Endodermal cell (in vitro differentiated cells): ENCODE measurements at regions not wholly inside any gene's neighbourhood (a gene's known extent, or its start where the extent isn't known, plus 50 kb on each side); places are given as distances from the start of the nearest gene placed in this dataset.

Experiments
- DNase-seq: peaks from one replicate; pipeline ENCODE4 v3.0.0-alpha.2; 2017
- H3K27ac ChIP-seq: 2 replicates; pipeline ENCODE4 v1.5.1; 2013; ENCODE audit warnings: mild to moderate bottlenecking, low read depth, low read length, moderate library complexity
- H3K27me3 ChIP-seq: 2 replicates; pipeline ENCODE4 v1.6.1; 2013; ENCODE audit warnings: mild to moderate bottlenecking, low read length, moderate library complexity; ENCODE audit not compliant: insufficient read depth, control insufficient read depth, poor library complexity, severe bottlenecking
- H3K36me3 ChIP-seq: 2 replicates; pipeline ENCODE4 v1.7.0; 2013; ENCODE audit warnings: mild to moderate bottlenecking, low read length, moderate library complexity; ENCODE audit not compliant: control insufficient read depth, insufficient read depth
- H3K4me1 ChIP-seq: one replicate; pipeline ENCODE4 v1.7.0; 2013; ENCODE audit warnings: low read length; ENCODE audit not compliant: control insufficient read depth, insufficient read depth
- H3K4me3 ChIP-seq: 2 replicates; pipeline ENCODE4 v1.5.1; 2013; ENCODE audit warnings: mild to moderate bottlenecking, low read length, moderate library complexity
- H3K9ac ChIP-seq: 2 replicates; pipeline ENCODE4 v1.6.1; 2013; ENCODE audit warnings: mild to moderate bottlenecking, low read length, moderate library complexity; ENCODE audit not compliant: poor library complexity, severe bottlenecking; ENCODE audit errors: extremely low read depth
- H3K9me3 ChIP-seq: 2 replicates; pipeline ENCODE4 v1.6.1; 2013; ENCODE audit warnings: mild to moderate bottlenecking, low read length, moderate library complexity; ENCODE audit not compliant: control insufficient read depth
- H3K27ac Mint-ChIP-seq: 2 replicates; pipeline ENCODE4 v1.8.0; 2020; ENCODE audit warnings: mixed read lengths
- H3K27me3 Mint-ChIP-seq: 2 replicates; pipeline ENCODE4 v1.8.0; 2021; ENCODE audit warnings: mild to moderate bottlenecking, mixed read lengths; ENCODE audit not compliant: insufficient read depth
- H3K36me3 Mint-ChIP-seq: 2 replicates; pipeline ENCODE4 v1.8.0; 2020; ENCODE audit warnings: low read depth, mixed read lengths
- H3K4me1 Mint-ChIP-seq: 2 replicates; pipeline ENCODE4 v1.8.0; 2020; ENCODE audit warnings: mixed read lengths
- H3K4me3 Mint-ChIP-seq: 2 replicates; pipeline ENCODE4 v1.8.0; 2020; ENCODE audit warnings: mild to moderate bottlenecking, moderate library complexity, mixed read lengths
- H3K9me3 Mint-ChIP-seq: 2 replicates; pipeline ENCODE4 v1.8.0; 2020; ENCODE audit warnings: mild to moderate bottlenecking, mixed read lengths
- CTCF ChIP-seq: fragments of 200-600 bp; sonication (generic); conservative IDR thresholded peaks from 2 replicates; pipeline ENCODE4 v1.5.0; 2021; ENCODE audit warnings: antibody characterized with exemption, mild to moderate bottlenecking
- WGBS, 2 experiments: methylation state at CpG; one replicate each; pipeline versions ENCODE4 v1.1.5 to v1.1.7; 2013; ENCODE audit warnings: missing lambda C conversion rate in 2 of 2, mixed read lengths in 1 of 2; ENCODE audit not compliant: insufficient coverage in 1 of 2, insufficient read length in 1 of 2; 5-methylcytosine and 5-hydroxymethylcytosine counted together

GRCh38 chr4:134425756-134426155 is 224.2 kb upstream of the PABPC4L start:
- H3K27ac ChIP-seq = no peak overlapping the region
- Mint-ChIP-seq H3K36me3 (no peaks in the 10 kb centered on the region), H3K27ac (no peak overlapping the region), H3K27me3 (no peaks in the 10 kb centered on the region), H3K4me1 (no peaks in the 10 kb centered on the region), H3K9me3 (no peaks in the 10 kb centered on the region), H3K4me3 (no peak overlapping the region)
- no peaks in the 10 kb centered on the region for H3K27me3 ChIP-seq
- DNase-seq = no peak
- H3K36me3 ChIP-seq = no peaks in the 10 kb centered on the region
- H3K9ac ChIP-seq = no peak overlapping the region
- H3K4me3 ChIP-seq = no peak overlapping the region
- H3K4me1 ChIP-seq = no peaks in the 10 kb centered on the region
- no peaks in the 10 kb centered on the region for H3K9me3 ChIP-seq
- WGBS, 2 experiments = 0 to 62% methylated on average over 1 to 3 of the region's 3 CpGs
- no peak for TF ChIP-seq CTCF

GRCh38 chr4:134422776-134423175 is 221.2 kb upstream of the PABPC4L start:
- H3K9me3 Mint-ChIP-seq = no peaks in the 10 kb centered on the region
- Histone ChIP-seq H3K4me1 (no peaks in the 10 kb centered on the region), H3K9me3 (no peaks in the 10 kb centered on the region), H3K36me3 (no peaks in the 10 kb centered on the region), H3K27me3 (no peaks in the 10 kb centered on the region), H3K9ac (no peak overlapping the region), H3K27ac (no peak overlapping the region), H3K4me3 (no peak overlapping the region)
- no peak overlapping the region for H3K27ac Mint-ChIP-seq
- no peaks in the 10 kb centered on the region for H3K27me3 Mint-ChIP-seq
- H3K36me3 Mint-ChIP-seq = no peaks in the 10 kb centered on the region
- DNase-seq = no peak
- 75% methylated on average over 1 of the region's 1 CpG; no CpG with 5 or more reads in 1 of the 2 experiments for WGBS, 2 experiments
- no peak for TF ChIP-seq CTCF
- peaks cover 9% of the 10 kb centered on the region for H3K4me1 Mint-ChIP-seq
- no peak overlapping the region for H3K4me3 Mint-ChIP-seq

DNA sequence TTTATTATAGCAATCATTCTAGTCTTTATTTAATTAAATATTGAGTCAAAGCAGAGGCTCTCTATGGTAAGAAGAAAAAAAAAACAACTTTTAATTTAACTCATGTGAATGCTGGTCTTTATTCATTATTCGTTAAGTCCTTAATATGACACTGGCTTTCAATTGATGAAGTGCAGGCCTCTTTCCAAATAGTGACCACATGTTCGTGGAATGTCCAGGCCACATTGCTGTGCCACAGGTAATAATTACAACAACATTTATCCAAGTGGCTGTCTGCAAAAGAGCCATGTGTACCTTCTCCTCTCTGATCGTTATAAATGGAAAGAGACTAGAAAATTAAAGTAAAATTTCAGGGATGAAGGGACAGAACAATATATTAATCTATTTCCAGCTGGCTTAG is 220.1 kb upstream of the PABPC4L start:
- DNase-seq = no peak
- H3K4me3 Mint-ChIP-seq = no peak overlapping the region
- H3K4me1 Mint-ChIP-seq = peaks cover 9% of the 10 kb centered on the region
- H3K9me3 ChIP-seq = no peaks in the 10 kb centered on the region
- no peak overlapping the region for H3K9ac ChIP-seq
- no peaks in the 10 kb centered on the region for H3K4me1 ChIP-seq
- H3K27me3 ChIP-seq = no peaks in the 10 kb centered on the region
- TF ChIP-seq CTCF = no peak
- H3K36me3 ChIP-seq = no peaks in the 10 kb centered on the region
- no peaks in the 10 kb centered on the region for H3K9me3 Mint-ChIP-seq
- WGBS, 2 experiments = 92 to 100% methylated on average over 2 to 3 of the region's 3 CpGs
- H3K36me3 Mint-ChIP-seq = no peaks in the 10 kb centered on the region
- H3K27me3 Mint-ChIP-seq = no peaks in the 10 kb centered on the region
- H3K4me3 ChIP-seq = no peak overlapping the region
- H3K27ac ChIP-seq = no peak overlapping the region
- H3K27ac Mint-ChIP-seq = no peak overlapping the region
